HepG2 (cell line): ENCODE measurements at regions not wholly inside any gene's neighbourhood (a gene's known extent, or its start where the extent isn't known, plus 50 kb on each side); places are given as distances from the start of the nearest gene placed in this dataset.

Source experiments
- CEBPB ChIP-seq: IDR thresholded peaks from 2 replicates; pipeline ENCODE4 v1.6.1; 2011; ENCODE audit warnings: low read depth, low read length, improper control_type of control experiment, borderline replicate concordance
- FIP1L1 ChIP-seq: fragments of 200-400 bp; formaldehyde crosslinking; IDR thresholded peaks from 2 replicates; pipeline ENCODE4 v1.6.1; 2018; ENCODE audit warnings: low read depth, mild to moderate bottlenecking, low read length, moderate library complexity, borderline replicate concordance; ENCODE audit not compliant: insufficient read depth
- HINFP ChIP-seq: sonication (generic); formaldehyde crosslinking; IDR thresholded peaks from 2 replicates; pipeline ENCODE4 v1.4.0; 2020; ENCODE audit warnings: low read depth, mild to moderate bottlenecking, missing genetic modification reagents
- HNRNPL ChIP-seq: fragments of 200-400 bp; formaldehyde crosslinking; IDR thresholded peaks from 2 replicates; pipeline ENCODE4 v1.6.1; 2017; ENCODE audit warnings: mild to moderate bottlenecking, low read depth, low read length
- KIAA2018 ChIP-seq: sonication (generic); formaldehyde crosslinking; IDR thresholded peaks from 2 replicates; pipeline ENCODE4 v1.5.0; 2020; ENCODE audit warnings: mild to moderate bottlenecking, missing genetic modification reagents, borderline replicate concordance
- STAG1 ChIP-seq: sonication (generic); formaldehyde crosslinking; IDR thresholded peaks from 2 replicates; pipeline ENCODE4 v1.4.0; 2020; ENCODE audit warnings: missing genetic modification reagents
- ZBTB20 ChIP-seq: sonication (generic); formaldehyde crosslinking; IDR thresholded peaks from 2 replicates; pipeline ENCODE4 v1.8.1; 2023; ENCODE audit warnings: missing genetic modification reagents, low read depth, mild to moderate bottlenecking, borderline replicate concordance
- ZBTB49 ChIP-seq: sonication (generic); formaldehyde crosslinking; IDR thresholded peaks from 2 replicates; pipeline ENCODE4 v1.4.0; 2020; ENCODE audit warnings: missing genetic modification reagents, borderline replicate concordance
- ZBTB8A ChIP-seq: sonication (generic); formaldehyde crosslinking; IDR thresholded peaks from 2 replicates; pipeline ENCODE4 v1.4.0; 2020; ENCODE audit warnings: mild to moderate bottlenecking, low read depth, missing genetic modification reagents, borderline replicate concordance
- ZFP91 ChIP-seq: sonication (generic); formaldehyde crosslinking; IDR thresholded peaks from 2 replicates; pipeline ENCODE4 v1.9.0; 2022; ENCODE audit warnings: missing genetic modification reagents, mild to moderate bottlenecking, borderline replicate concordance
- ZMAT3 ChIP-seq: sonication (generic); formaldehyde crosslinking; conservative IDR thresholded peaks from 2 replicates; pipeline ENCODE4 v1.7.0; 2021; ENCODE audit warnings: missing genetic modification reagents
- ZNF501 ChIP-seq: sonication (generic); formaldehyde crosslinking; IDR thresholded peaks from 2 replicates; pipeline ENCODE4 v1.5.1; 2020; ENCODE audit warnings: mild to moderate bottlenecking, moderate library complexity, missing genetic modification reagents
- ZNF549 ChIP-seq: sonication (generic); formaldehyde crosslinking; IDR thresholded peaks from 2 replicates; pipeline ENCODE4 v1.5.0; 2020; ENCODE audit warnings: missing genetic modification reagents
- ZNF746 ChIP-seq: sonication (generic); formaldehyde crosslinking; IDR thresholded peaks from 2 replicates; pipeline ENCODE4 v1.8.0; 2022; ENCODE audit warnings: mild to moderate bottlenecking, missing genetic modification reagents
- ZNF75D ChIP-seq: sonication (generic); formaldehyde crosslinking; IDR thresholded peaks from 2 replicates; pipeline ENCODE4 v1.8.1; 2023; ENCODE audit warnings: missing genetic modification reagents, mild to moderate bottlenecking, borderline replicate concordance

- TF ChIP-seq KIAA2018 (CRISPR knock-in tag) = no peak
- TF ChIP-seq HINFP (CRISPR knock-in tag) = no peak
- no peak for TF ChIP-seq ZMAT3 (CRISPR knock-in tag)
- TF ChIP-seq ZBTB20 (CRISPR knock-in tag) = no peak
- no peak for TF ChIP-seq ZNF549 (CRISPR knock-in tag)
- TF ChIP-seq ZNF501 = no peak
- no peak for TF ChIP-seq ZBTB8A
- no peak for TF ChIP-seq ZBTB49
- TF ChIP-seq STAG1 (CRISPR knock-in tag) = no peak
- TF ChIP-seq ZNF746 (CRISPR knock-in tag) = no peak
- no peak for TF ChIP-seq ZNF75D (CRISPR knock-in tag)
- TF ChIP-seq ZFP91 (CRISPR knock-in tag) = no peak
- no peak for TF ChIP-seq FIP1L1
- TF ChIP-seq HNRNPL = no peak
- TF ChIP-seq CEBPB = no peak
Observed at GRCh38 chr1:219331424-219331823, 157.7 kb downstream of the LYPLAL1 start (continued).
